Activated T-helper 17 cell treated with anti-CD3 and anti-CD28 coated beads, Interleukin-2, amount 50 U/mL, for 72 hours (primary cell): ENCODE measurements at regions not wholly inside any gene's neighbourhood (a gene's known extent, or its start where the extent isn't known, plus 50 kb on each side); places are given as distances from the start of the nearest gene placed in this dataset.
A peak's percentile ranks its signal among the peaks of the same experiment; 100 is the strongest.

ENCODE experiments used
- ATAC-seq: fragments of 150-1000 bp; cut with Tn5 transposase; replicated peaks from 2 replicates; pipeline ENCODE4 v1.10.0; 2021; ENCODE audit warnings: mild to moderate bottlenecking, moderate library complexity
- H3K27ac Mint-ChIP-seq: one replicate; pipeline ENCODE4 v1.8.0; 2022; ENCODE audit warnings: mixed read lengths
- H3K27me3 Mint-ChIP-seq: one replicate; pipeline ENCODE4 v1.8.0; 2022; ENCODE audit warnings: mixed read lengths
- H3K36me3 Mint-ChIP-seq: one replicate; pipeline ENCODE4 v1.8.0; 2022; ENCODE audit warnings: low read depth, mild to moderate bottlenecking, mixed read lengths
- H3K4me1 Mint-ChIP-seq: one replicate; pipeline ENCODE4 v1.8.0; 2022; ENCODE audit warnings: mixed read lengths
- H3K4me3 Mint-ChIP-seq: one replicate; pipeline ENCODE4 v1.8.0; 2022; ENCODE audit warnings: mild to moderate bottlenecking, mixed read lengths
- H3K9me3 Mint-ChIP-seq: one replicate; pipeline ENCODE4 v1.8.0; 2022; ENCODE audit warnings: mixed read lengths

GRCh38 chr7:145009876-145010275, 174.0 kb upstream of the TPK1 start:
- no peaks in the 10 kb centered on the region for H3K4me1 Mint-ChIP-seq
- H3K36me3 Mint-ChIP-seq = no peaks in the 10 kb centered on the region
- no peak overlapping the region for H3K27ac Mint-ChIP-seq
- H3K27me3 Mint-ChIP-seq = peaks cover 9% of the 10 kb centered on the region
- no peak overlapping the region for H3K4me3 Mint-ChIP-seq
- ATAC-seq = no peak
- H3K9me3 Mint-ChIP-seq = no peaks in the 10 kb centered on the region

GRCh38 chr7:145005601-145006000, 169.7 kb upstream of the TPK1 start:
- Mint-ChIP-seq H3K27ac (no peak overlapping the region), H3K9me3 (peaks cover 4% of the 10 kb centered on the region), H3K4me1 (no peaks in the 10 kb centered on the region), H3K4me3 (no peak overlapping the region), H3K36me3 (no peaks in the 10 kb centered on the region), H3K27me3 (peaks cover 12% of the 10 kb centered on the region)
- ATAC-seq = no peak

- H3K36me3 Mint-ChIP-seq = no peaks in the 10 kb centered on the region
- H3K4me1 Mint-ChIP-seq = peaks cover 9% of the 10 kb centered on the region
- H3K9me3 Mint-ChIP-seq = peaks cover 33% of the 10 kb centered on the region
- no peak overlapping the region for H3K27ac Mint-ChIP-seq
- ATAC-seq = no peak
- no peaks in the 10 kb centered on the region for H3K27me3 Mint-ChIP-seq
- H3K4me3 Mint-ChIP-seq = no peak overlapping the region
Observed at GRCh38 chr7:144997512-144997911, 161.7 kb upstream of the TPK1 start.

DNA sequence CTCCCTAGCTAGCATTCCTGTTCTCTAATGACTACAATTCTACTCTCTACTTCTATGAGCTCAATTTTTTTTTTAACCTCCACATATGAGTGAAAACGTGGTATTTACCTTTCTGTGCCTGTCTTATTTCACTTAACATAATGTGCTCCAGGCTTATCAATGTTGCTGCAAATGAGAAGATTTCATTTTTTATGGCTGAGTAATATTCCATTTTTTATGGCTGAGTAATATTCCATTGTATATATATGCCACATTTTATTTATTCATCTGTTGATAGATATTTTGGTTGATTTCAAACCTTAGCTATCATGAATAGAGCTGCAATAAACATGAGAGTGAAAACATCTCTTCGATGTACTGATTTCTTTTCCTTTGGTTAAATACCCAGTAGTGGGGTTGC, 159.6 kb upstream of the TPK1 start:
- Mint-ChIP-seq H3K27ac (no peak overlapping the region), H3K27me3 (no peaks in the 10 kb centered on the region), H3K4me3 (no peak overlapping the region), H3K4me1 (peaks cover 9% of the 10 kb centered on the region), H3K9me3 (peaks cover 29% of the 10 kb centered on the region), H3K36me3 (no peaks in the 10 kb centered on the region)
- no peak for ATAC-seq

GRCh38 chr7:144991041-144991440, 155.2 kb upstream of the TPK1 start:
- Mint-ChIP-seq H3K4me3 (no peak overlapping the region), H3K27me3 (peaks cover 4% of the 10 kb centered on the region), H3K9me3 (peaks cover 8% of the 10 kb centered on the region), H3K27ac (no peak overlapping the region), H3K4me1 (peaks cover 9% of the 10 kb centered on the region), H3K36me3 (no peaks in the 10 kb centered on the region)
- ATAC-seq = no peak

- no peak for ATAC-seq
- Mint-ChIP-seq H3K9me3 (no peaks in the 10 kb centered on the region), H3K27me3 (peaks cover 4% of the 10 kb centered on the region)
Observed at GRCh38 chr7:144987686-144988085, 151.8 kb upstream of the TPK1 start.

DNA sequence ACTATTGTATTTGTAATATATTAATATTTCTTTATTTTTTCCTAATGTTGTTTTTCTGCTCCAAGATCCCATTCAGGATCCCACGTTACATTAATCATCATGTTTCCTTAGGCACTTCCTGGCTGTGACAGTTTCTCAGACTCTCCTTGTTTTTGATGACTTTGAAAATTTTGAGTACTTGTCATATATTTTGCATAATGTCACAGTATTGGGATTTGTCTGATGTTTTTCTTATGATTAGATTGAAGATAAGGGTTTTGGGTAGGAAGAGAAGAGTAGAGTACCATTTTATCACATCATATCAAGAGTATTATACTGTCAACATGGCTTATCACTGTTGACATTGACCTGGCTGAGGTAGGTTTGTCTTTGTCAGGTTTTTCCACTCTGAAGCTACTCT, 146.3 kb upstream of the TPK1 start:
- Mint-ChIP-seq H3K27me3 (no peaks in the 10 kb centered on the region), H3K4me3 (no peak overlapping the region), H3K27ac (no peak overlapping the region), H3K4me1 (no peaks in the 10 kb centered on the region), H3K36me3 (no peaks in the 10 kb centered on the region), H3K9me3 (peaks cover 4% of the 10 kb centered on the region)
- ATAC-seq = no peak

More at GRCh38 chr7:144987686-144988085, 151.8 kb upstream of the TPK1 start:
- Mint-ChIP-seq H3K4me1 (no peaks in the 10 kb centered on the region), H3K36me3 (no peaks in the 10 kb centered on the region), H3K4me3 (no peak overlapping the region), H3K27ac (no peak overlapping the region)

DNA sequence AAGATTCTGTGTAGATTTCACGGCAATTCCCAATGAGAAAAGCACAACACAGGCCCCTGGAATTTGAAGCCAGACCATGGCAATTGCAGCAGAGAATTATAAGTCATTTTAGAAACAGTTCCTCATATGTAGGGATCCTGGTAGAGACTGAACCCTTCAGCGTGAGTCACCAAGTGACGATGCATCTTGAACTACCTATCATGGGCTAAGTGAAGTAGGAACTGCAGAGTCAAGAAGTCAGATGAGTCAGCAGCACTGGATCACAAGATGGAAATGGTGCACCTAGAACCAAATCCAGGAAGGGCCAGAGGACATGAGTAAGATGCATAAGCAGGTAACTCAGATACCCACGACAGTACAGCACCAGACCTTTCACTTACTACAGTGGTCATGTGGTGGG, 140.0 kb upstream of the TPK1 start:
- Mint-ChIP-seq H3K27me3 (peaks cover 14% of the 10 kb centered on the region), H3K9me3 (peaks cover 4% of the 10 kb centered on the region), H3K36me3 (no peaks in the 10 kb centered on the region), H3K4me3 (no peak overlapping the region), H3K4me1 (no peaks in the 10 kb centered on the region), H3K27ac (no peak overlapping the region)
- no peak for ATAC-seq

GRCh38 chr7:144969787-144970186, 133.9 kb upstream of the TPK1 start:
- no peak overlapping the region for H3K4me3 Mint-ChIP-seq

DNA sequence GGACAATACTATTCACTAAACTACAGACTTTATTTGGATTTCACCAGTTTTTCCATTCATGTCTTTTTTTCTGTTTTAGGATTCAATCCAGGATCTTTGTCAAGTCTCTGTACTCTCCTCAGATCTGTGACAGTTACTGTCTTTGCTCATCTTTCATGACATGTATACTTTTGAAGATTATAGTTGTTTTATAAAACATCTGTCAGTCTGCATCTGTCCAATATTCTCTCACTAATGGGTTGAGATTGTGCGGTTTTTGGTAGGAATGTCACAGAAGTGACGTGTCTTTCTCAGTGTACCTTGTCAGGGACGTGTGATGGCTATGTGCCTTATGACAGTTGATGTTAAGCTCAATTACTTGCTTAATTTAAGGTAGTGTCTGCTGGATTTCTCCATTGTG, 124.9 kb upstream of the TPK1 start:
- Mint-ChIP-seq H3K36me3 (no peaks in the 10 kb centered on the region), H3K27me3 (peaks cover 3% of the 10 kb centered on the region), H3K4me1 (no peaks in the 10 kb centered on the region), H3K27ac (no peak overlapping the region), H3K9me3 (peaks cover 6% of the 10 kb centered on the region), H3K4me3 (no peak overlapping the region)
- ATAC-seq = no peak

More at GRCh38 chr7:144969787-144970186, 133.9 kb upstream of the TPK1 start:
- Mint-ChIP-seq H3K27me3 (peaks cover 23% of the 10 kb centered on the region), H3K4me1 (no peaks in the 10 kb centered on the region), H3K27ac (no peak overlapping the region), H3K9me3 (no peaks in the 10 kb centered on the region), H3K36me3 (no peaks in the 10 kb centered on the region)
- no peak for ATAC-seq

- no peaks in the 10 kb centered on the region for H3K27me3 Mint-ChIP-seq
- ATAC-seq = no peak
- no peaks in the 10 kb centered on the region for H3K36me3 Mint-ChIP-seq
- no peak overlapping the region for H3K4me3 Mint-ChIP-seq
- H3K9me3 Mint-ChIP-seq = peaks cover 6% of the 10 kb centered on the region
- H3K4me1 Mint-ChIP-seq = no peaks in the 10 kb centered on the region
- no peak overlapping the region for H3K27ac Mint-ChIP-seq
Observed at GRCh38 chr7:144957998-144958397, 122.1 kb upstream of the TPK1 start.

GRCh38 chr7:144955422-144955821, 119.6 kb upstream of the TPK1 start:
- no peak overlapping the region for H3K4me3 Mint-ChIP-seq
- peaks cover 6% of the 10 kb centered on the region for H3K9me3 Mint-ChIP-seq
- ATAC-seq = peak; percentile 72
- H3K27ac Mint-ChIP-seq = no peak overlapping the region
- no peaks in the 10 kb centered on the region for H3K4me1 Mint-ChIP-seq
- no peaks in the 10 kb centered on the region for H3K27me3 Mint-ChIP-seq
- H3K36me3 Mint-ChIP-seq = no peaks in the 10 kb centered on the region

- no peak overlapping the region for H3K27ac Mint-ChIP-seq
- peaks cover 6% of the 10 kb centered on the region for H3K4me1 Mint-ChIP-seq
- peaks cover under 1% of the 10 kb centered on the region for H3K27me3 Mint-ChIP-seq
- no peak overlapping the region for H3K4me3 Mint-ChIP-seq
- ATAC-seq = no peak
- H3K36me3 Mint-ChIP-seq = no peaks in the 10 kb centered on the region
- no peaks in the 10 kb centered on the region for H3K9me3 Mint-ChIP-seq
Observed at GRCh38 chr7:144941127-144941526, 105.3 kb upstream of the TPK1 start.

DNA sequence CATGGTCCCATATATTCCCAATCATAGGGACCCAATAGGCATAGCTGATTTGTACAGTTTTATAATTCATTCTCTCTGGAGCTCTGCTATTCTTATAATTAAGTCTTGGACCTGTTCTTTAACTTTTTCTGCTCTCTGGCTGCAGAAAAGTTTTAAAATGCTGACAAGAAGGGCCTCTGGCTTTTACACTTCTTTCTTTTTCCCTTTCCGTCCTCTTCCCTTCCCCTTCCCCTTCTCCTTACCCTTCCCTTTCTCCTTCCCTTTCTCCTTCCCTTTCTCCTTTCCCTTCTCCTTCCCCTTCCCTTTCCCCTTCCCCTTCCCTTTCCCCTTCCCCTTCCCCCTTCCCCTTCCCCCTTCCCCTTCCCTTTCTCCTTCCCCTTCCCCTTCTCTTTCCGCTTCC, 101.3 kb upstream of the TPK1 start:
- H3K9me3 Mint-ChIP-seq = peaks cover 3% of the 10 kb centered on the region
- no peaks in the 10 kb centered on the region for H3K27me3 Mint-ChIP-seq
- H3K4me1 Mint-ChIP-seq = peaks cover 6% of the 10 kb centered on the region
- no peak overlapping the region for H3K27ac Mint-ChIP-seq
- no peak overlapping the region for H3K4me3 Mint-ChIP-seq
- H3K36me3 Mint-ChIP-seq = no peaks in the 10 kb centered on the region
- no peak for ATAC-seq

DNA sequence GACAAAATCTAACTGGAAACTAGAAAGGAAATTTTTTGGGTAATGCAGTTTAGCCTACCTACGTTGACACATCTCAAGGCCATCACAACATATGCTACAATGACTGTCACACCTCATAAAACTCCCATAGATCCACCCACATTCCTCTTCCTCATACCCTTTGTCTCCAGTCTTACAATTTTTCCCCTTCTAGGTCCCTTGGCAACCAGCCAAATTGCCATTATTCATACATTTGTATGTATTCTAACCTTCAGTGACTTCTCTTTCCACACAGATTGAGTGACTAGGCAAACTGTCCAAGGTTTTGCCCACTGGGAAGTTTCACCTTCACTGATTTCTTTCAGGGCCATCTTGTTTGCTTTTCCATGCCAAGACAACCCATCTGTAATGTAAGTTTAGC, 100.5 kb upstream of the TPK1 start:
- H3K36me3 Mint-ChIP-seq = no peaks in the 10 kb centered on the region
- H3K4me3 Mint-ChIP-seq = no peak overlapping the region
- no peak overlapping the region for H3K27ac Mint-ChIP-seq
- peaks cover 3% of the 10 kb centered on the region for H3K9me3 Mint-ChIP-seq
- no peaks in the 10 kb centered on the region for H3K27me3 Mint-ChIP-seq
- no peak for ATAC-seq
- peaks cover 6% of the 10 kb centered on the region for H3K4me1 Mint-ChIP-seq

DNA sequence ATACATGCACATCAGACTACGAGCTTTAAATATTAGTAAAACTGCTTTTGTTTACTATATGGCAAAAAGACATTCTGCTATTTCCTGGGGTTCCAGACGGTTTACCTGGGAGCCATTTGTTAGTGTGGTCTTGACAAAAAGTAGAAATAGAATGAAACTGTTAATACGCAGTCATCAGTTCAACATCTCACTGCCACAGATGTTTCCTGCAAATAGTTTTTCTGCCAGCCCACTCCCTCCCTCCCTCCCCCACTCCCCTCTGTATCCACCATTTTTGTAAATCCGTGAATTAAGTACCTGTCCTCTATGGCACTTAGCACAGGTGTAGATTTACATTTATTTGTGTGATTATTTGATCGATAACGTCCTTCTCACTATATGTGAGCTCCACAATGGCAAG, 74.6 kb upstream of the TPK1 start:
- no peaks in the 10 kb centered on the region for H3K9me3 Mint-ChIP-seq
- no peak overlapping the region for H3K27ac Mint-ChIP-seq
- H3K4me1 Mint-ChIP-seq = peaks cover 5% of the 10 kb centered on the region
- no peak for ATAC-seq
- H3K36me3 Mint-ChIP-seq = no peaks in the 10 kb centered on the region
- no peak overlapping the region for H3K4me3 Mint-ChIP-seq
- H3K27me3 Mint-ChIP-seq = peaks cover 4% of the 10 kb centered on the region
